NCI-H2227 (cell line): ENCODE measurements at regions not wholly inside any gene's neighbourhood (a gene's known extent, or its start where the extent isn't known, plus 50 kb on each side); places are given as distances from the start of the nearest gene placed in this dataset.

Source experiments
- DNase-seq: peaks from one replicate; lab custom pipeline; 2025; ENCODE audit not compliant: unreplicated experiment; lab: John Stamatoyannopoulos, UW

GRCh38 chr4:35614120-35614519, 630.2 kb downstream of the ARAP2 start:
- no peak for DNase-seq

- no peak for DNase-seq
Measured at GRCh38 chr4:35639929-35640328, 604.4 kb downstream of the ARAP2 start.

- no peak for DNase-seq
Measured at GRCh38 chr4:35643661-35644060, 600.7 kb downstream of the ARAP2 start.

- no peak for DNase-seq
Measured at GRCh38 chr4:35644591-35644990, 599.7 kb downstream of the ARAP2 start.

- no peak for DNase-seq
Measured at GRCh38 chr4:35649011-35649410, 595.3 kb downstream of the ARAP2 start.

GRCh38 chr4:35649778-35650177, 594.5 kb downstream of the ARAP2 start:
- no peak for DNase-seq

GRCh38 chr4:35652197-35652596, 592.1 kb downstream of the ARAP2 start:
- no peak for DNase-seq

GRCh38 chr4:35653451-35653850, 590.9 kb downstream of the ARAP2 start:
- no peak for DNase-seq

GRCh38 chr4:35673137-35673536, 571.2 kb downstream of the ARAP2 start:
- no peak for DNase-seq

- DNase-seq = no peak
Measured at GRCh38 chr4:35684755-35685154, 559.6 kb downstream of the ARAP2 start.

GRCh38 chr4:35689870-35690269, 554.4 kb downstream of the ARAP2 start:
- no peak for DNase-seq

- DNase-seq = no peak
Measured at GRCh38 chr4:35690271-35690670, 554.0 kb downstream of the ARAP2 start.

GRCh38 chr4:35695003-35695402, 549.3 kb downstream of the ARAP2 start:
- DNase-seq = no peak

- no peak for DNase-seq
Measured at GRCh38 chr4:35695421-35695820, 548.9 kb downstream of the ARAP2 start.

GRCh38 chr4:35697210-35697736, 547.0 kb downstream of the ARAP2 start:
- DNase-seq = no peak

GRCh38 chr4:35700663-35701062, 543.7 kb downstream of the ARAP2 start:
- no peak for DNase-seq

- no peak for DNase-seq
Measured at GRCh38 chr4:35709080-35709479, 535.2 kb downstream of the ARAP2 start.

GRCh38 chr4:35710343-35710742, 534.0 kb downstream of the ARAP2 start:
- DNase-seq = no peak

GRCh38 chr4:35711127-35711526, 533.2 kb downstream of the ARAP2 start:
- no peak for DNase-seq

- DNase-seq = no peak
Measured at GRCh38 chr4:35723973-35724372, 520.3 kb downstream of the ARAP2 start.

- DNase-seq = no peak
Measured at GRCh38 chr4:35725131-35725530, 519.2 kb downstream of the ARAP2 start.

- DNase-seq = no peak
Measured at GRCh38 chr4:35730414-35730813, 513.9 kb downstream of the ARAP2 start.

GRCh38 chr4:35734381-35735098, 509.8 kb downstream of the ARAP2 start:
- no peak for DNase-seq
